ENCODE measurements at regions not wholly inside any gene's neighbourhood (a gene's known extent, or its start where the extent isn't known, plus 50 kb on each side); places are given as distances from the start of the nearest gene placed in this dataset.
"Not testable (repeated sequence)": the region's sequence is repeated elsewhere in the genome, so short reads cannot be mapped to it uniquely, and the experiment has no call there.

- no peak overlapping the region for H3K27ac ChIP-seq (ENCODE audit: low read length)
- H3K4me3 ChIP-seq (ENCODE audit: low read length), result no peak overlapping the region
- no peaks in the 10 kb centered on the region for H4K20me1 ChIP-seq (ENCODE audit: insufficient read depth, low read length)
- H3K36me3 ChIP-seq (replicated peaks; ENCODE audit: low read depth, low read length), result no peaks in the 10 kb centered on the region
- H3K4me1 ChIP-seq (ENCODE audit: low read length), result no peaks in the 10 kb centered on the region
- H2AFZ ChIP-seq (ENCODE audit: low read depth, low read length), result no peak overlapping the region
- no peaks in the 10 kb centered on the region for H3K79me2 ChIP-seq (ENCODE audit: low read length)
- H3K27me3 ChIP-seq (ENCODE audit: low read depth, low read length), result no peaks in the 10 kb centered on the region
- no peak overlapping the region for H3K9ac ChIP-seq (ENCODE audit: low read length)
- TF ChIP-seq EZH2phosphoT487 (IDR thresholded peaks at IDR 0.05; ENCODE audit: low read depth) (no peak), CTCF (IDR thresholded peaks at IDR 0.05; ENCODE audit: low read depth, low read length) (peak; percentile 36)
- no peak overlapping the region for H3K4me2 ChIP-seq (ENCODE audit: low read length)
- H3K9me3 ChIP-seq (ENCODE audit: insufficient read depth, low read length), result no peaks in the 10 kb centered on the region
These were observed 413.6 kb upstream of the ADAMTSL1 start for GRCh38 chr9:18060269-18060934.

GRCh38 chr9:18061332-18061731, 412.6 kb upstream of the ADAMTSL1 start:
- no peak overlapping the region for H3K9ac ChIP-seq (ENCODE audit: low read length)
- TF ChIP-seq EZH2phosphoT487 (IDR thresholded peaks at IDR 0.05; ENCODE audit: low read depth) (no peak), CTCF (IDR thresholded peaks at IDR 0.05; ENCODE audit: low read depth, low read length) (no peak)

GRCh38 chr9:18061856-18062255, 412.1 kb upstream of the ADAMTSL1 start:
- H2AFZ ChIP-seq (ENCODE audit: low read depth, low read length), result no peak overlapping the region
- H3K79me2 ChIP-seq (ENCODE audit: low read length), result no peaks in the 10 kb centered on the region
- no peak overlapping the region for H3K27ac ChIP-seq (ENCODE audit: low read length)
- H3K36me3 ChIP-seq (replicated peaks; ENCODE audit: low read depth, low read length), result no peaks in the 10 kb centered on the region
- no peak overlapping the region for H3K4me3 ChIP-seq (ENCODE audit: low read length)
- no peak overlapping the region for H3K4me2 ChIP-seq (ENCODE audit: low read length)
- no peak overlapping the region for H3K9ac ChIP-seq (ENCODE audit: low read length)
- no peaks in the 10 kb centered on the region for H3K4me1 ChIP-seq (ENCODE audit: low read length)
- H3K27me3 ChIP-seq (ENCODE audit: low read depth, low read length), result no peaks in the 10 kb centered on the region
- no peaks in the 10 kb centered on the region for H3K9me3 ChIP-seq (ENCODE audit: insufficient read depth, low read length)
- TF ChIP-seq EZH2phosphoT487 (IDR thresholded peaks at IDR 0.05; ENCODE audit: low read depth), result no peak
- no peak for TF ChIP-seq CTCF (IDR thresholded peaks at IDR 0.05; ENCODE audit: low read depth, low read length)
- H4K20me1 ChIP-seq (ENCODE audit: insufficient read depth, low read length), result no peaks in the 10 kb centered on the region

More at GRCh38 chr9:18061332-18061731, 412.6 kb upstream of the ADAMTSL1 start:
- Histone ChIP-seq H2AFZ (ENCODE audit: low read depth, low read length) (no peak overlapping the region), H3K4me3 (ENCODE audit: low read length) (no peak overlapping the region), H3K36me3 (replicated peaks; ENCODE audit: low read depth, low read length) (no peaks in the 10 kb centered on the region), H3K79me2 (ENCODE audit: low read length) (no peaks in the 10 kb centered on the region), H3K27me3 (ENCODE audit: low read depth, low read length) (no peaks in the 10 kb centered on the region), H3K9me3 (ENCODE audit: insufficient read depth, low read length) (no peaks in the 10 kb centered on the region), H4K20me1 (ENCODE audit: insufficient read depth, low read length) (no peaks in the 10 kb centered on the region), H3K4me2 (ENCODE audit: low read length) (no peak overlapping the region), H3K4me1 (ENCODE audit: low read length) (no peaks in the 10 kb centered on the region), H3K27ac (ENCODE audit: low read length) (no peak overlapping the region)

DNA sequence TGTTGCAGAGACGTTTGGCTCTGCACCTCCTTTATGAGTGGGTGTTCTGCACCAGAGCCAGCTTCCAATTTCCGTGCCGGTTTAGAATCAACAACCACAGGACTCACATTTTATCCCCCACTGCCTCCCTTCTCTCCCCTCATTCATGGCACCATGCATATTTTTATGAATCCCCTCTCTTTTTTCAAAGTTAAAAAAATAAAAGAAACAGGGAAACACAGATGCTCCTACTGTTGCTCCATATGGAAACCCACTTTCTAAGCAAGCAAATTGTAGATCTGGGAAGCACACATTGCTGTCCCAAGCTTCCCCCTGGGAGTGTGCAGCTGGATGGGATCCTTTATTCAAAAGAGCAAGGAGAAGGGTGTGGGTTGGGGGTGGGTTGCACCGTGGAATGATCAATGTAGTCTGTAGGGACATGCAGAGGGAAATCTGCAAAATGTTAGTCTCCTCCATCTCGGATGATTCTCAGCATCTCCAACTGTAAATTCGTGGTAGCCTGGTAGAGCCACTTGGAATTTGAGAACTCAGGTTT, 410.0 kb upstream of the ADAMTSL1 start:
- Histone ChIP-seq H3K9me3 (ENCODE audit: insufficient read depth, low read length) (no peaks in the 10 kb centered on the region), H3K4me2 (ENCODE audit: low read length) (no peak overlapping the region), H2AFZ (ENCODE audit: low read depth, low read length) (no peak overlapping the region), H3K9ac (ENCODE audit: low read length) (no peak overlapping the region), H4K20me1 (ENCODE audit: insufficient read depth, low read length) (no peaks in the 10 kb centered on the region), H3K36me3 (replicated peaks; ENCODE audit: low read depth, low read length) (no peaks in the 10 kb centered on the region), H3K4me3 (ENCODE audit: low read length) (no peak overlapping the region), H3K79me2 (ENCODE audit: low read length) (no peaks in the 10 kb centered on the region), H3K27me3 (ENCODE audit: low read depth, low read length) (no peaks in the 10 kb centered on the region), H3K27ac (ENCODE audit: low read length) (no peak overlapping the region), H3K4me1 (ENCODE audit: low read length) (no peaks in the 10 kb centered on the region)
- no peak for TF ChIP-seq EZH2phosphoT487 (IDR thresholded peaks at IDR 0.05; ENCODE audit: low read depth)
- TF ChIP-seq CTCF (IDR thresholded peaks at IDR 0.05; ENCODE audit: low read depth, low read length), result no peak

DNA sequence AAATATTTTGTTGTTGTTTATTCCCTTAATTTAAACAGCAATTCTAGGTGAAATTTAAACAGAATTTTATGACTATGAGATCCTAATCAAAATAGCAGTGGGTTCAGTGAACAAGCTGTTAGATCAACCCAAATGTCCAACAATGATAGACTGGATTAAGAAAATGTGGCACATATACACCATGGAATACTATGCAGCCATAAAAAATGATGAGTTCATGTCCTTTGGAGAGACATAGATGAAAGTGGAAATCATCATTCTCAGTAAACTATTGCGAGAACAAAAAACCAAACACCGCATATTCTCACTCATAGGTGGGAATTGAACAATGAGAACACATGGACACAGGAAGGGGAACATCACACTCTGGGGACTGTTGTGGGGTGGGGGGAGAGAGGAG, 407.3 kb upstream of the ADAMTSL1 start:
- H2AFZ ChIP-seq (ENCODE audit: low read depth, low read length); H3K79me2 ChIP-seq (ENCODE audit: low read length); H3K4me1 ChIP-seq (ENCODE audit: low read length); H3K9ac ChIP-seq (ENCODE audit: low read length); H3K4me2 ChIP-seq (ENCODE audit: low read length); H3K4me3 ChIP-seq (ENCODE audit: low read length); H3K27me3 ChIP-seq (ENCODE audit: low read depth, low read length); H3K9me3 ChIP-seq (ENCODE audit: insufficient read depth, low read length); H3K36me3 ChIP-seq (replicated peaks; ENCODE audit: low read depth, low read length); H4K20me1 ChIP-seq (ENCODE audit: insufficient read depth, low read length); H3K27ac ChIP-seq (ENCODE audit: low read length): not testable (repeated sequence)
